ENCODE measurements at regions not wholly inside any gene's neighbourhood (a gene's known extent, or its start where the extent isn't known, plus 50 kb on each side); places are given as distances from the start of the nearest gene placed in this dataset.

- H3K36me3 ChIP-seq: no peaks in the 10 kb centered on the region
- intact Hi-C loops (cut with DNase I; ENCODE audit: low total_unique reads): loop anchor here (10.0 kb wide), 1 partner anchor 610 kb away; no protein-coding TSS in a partner anchor
- no peak overlapping the region for H3K4me3 ChIP-seq
- H3K27me3 ChIP-seq: peaks cover 0 to 6% of the 10 kb centered on the region in 2 donors
- no peak for DNase-seq
- no peak for TF ChIP-seq CTCF (IDR thresholded peaks at IDR 0.05)
- H3K4me1 ChIP-seq: no peaks in the 10 kb centered on the region
- no peak overlapping the region for H3K27ac ChIP-seq
- peaks cover 0 to 13% (median 5%) of the 10 kb centered on the region in 3 donors for H3K9me3 ChIP-seq
Observed at GRCh38 chr21:32834211-32834915, 62.8 kb upstream of the PAXBP1 start.

- Histone ChIP-seq H3K9me3 (peaks cover 0 to 13% (median 5%) of the 10 kb centered on the region in 3 donors), H3K4me3 (no peak overlapping the region), H3K36me3 (no peaks in the 10 kb centered on the region), H3K27me3 (peaks cover 0 to 6% of the 10 kb centered on the region in 2 donors), H3K4me1 (no peaks in the 10 kb centered on the region), H3K27ac (no peak overlapping the region)
- intact Hi-C loops (cut with DNase I; ENCODE audit: low total_unique reads): loop anchor here (5.0 to 10.0 kb wide), 2 partner anchors 357 to 610 kb away; no protein-coding TSS in a partner anchor
- TF ChIP-seq CTCF (IDR thresholded peaks at IDR 0.05): no peak
- no peak for DNase-seq
Observed at GRCh38 chr21:32834916-32835235, 63.3 kb upstream of the PAXBP1 start.

GRCh38 chr21:32842146-32842545, 70.6 kb upstream of the PAXBP1 start:
- no peak for DNase-seq
- Histone ChIP-seq H3K27ac (no peak overlapping the region), H3K4me1 (peaks cover 0 to 6% (median 0%) of the 10 kb centered on the region in 4 donors), H3K9me3 (peaks cover 0 to 2% (median 0%) of the 10 kb centered on the region in 3 donors), H3K4me3 (no peak overlapping the region), H3K27me3 (peaks cover 0 to 4% of the 10 kb centered on the region in 2 donors), H3K36me3 (no peaks in the 10 kb centered on the region)
- intact Hi-C loops (cut with DNase I; ENCODE audit: low total_unique reads): no loop called here
- no peak for TF ChIP-seq CTCF (IDR thresholded peaks at IDR 0.05)

GRCh38 chr21:32843561-32843960, 72.0 kb upstream of the PAXBP1 start:
- H3K27me3 ChIP-seq: peaks cover 0 to 4% of the 10 kb centered on the region in 2 donors
- no peak overlapping the region for H3K4me3 ChIP-seq
- no peaks in the 10 kb centered on the region for H3K9me3 ChIP-seq
- intact Hi-C loops (cut with DNase I; ENCODE audit: low total_unique reads): no loop called here
- H3K36me3 ChIP-seq: no peaks in the 10 kb centered on the region
- DNase-seq: no peak
- TF ChIP-seq CTCF (IDR thresholded peaks at IDR 0.05): no peak
- H3K27ac ChIP-seq: no peak overlapping the region
- H3K4me1 ChIP-seq: peaks cover 0 to 6% (median 0%) of the 10 kb centered on the region in 4 donors

- Histone ChIP-seq H3K27ac (no peak overlapping the region), H3K4me3 (no peak overlapping the region), H3K4me1 (peaks cover 0 to 6% (median 0%) of the 10 kb centered on the region in 4 donors), H3K36me3 (no peaks in the 10 kb centered on the region), H3K9me3 (no peaks in the 10 kb centered on the region), H3K27me3 (peaks cover 0 to 4% of the 10 kb centered on the region in 2 donors)
- TF ChIP-seq CTCF (IDR thresholded peaks at IDR 0.05): no peak
- intact Hi-C loops (cut with DNase I; ENCODE audit: low total_unique reads): no loop called here
- DNase-seq: no peak
Observed at GRCh38 chr21:32844076-32844475, 72.5 kb upstream of the PAXBP1 start.
